ENCODE measurements at regions not wholly inside any gene's neighbourhood (a gene's known extent, or its start where the extent isn't known, plus 50 kb on each side); places are given as distances from the start of the nearest gene placed in this dataset.

GRCh38 chr14:32254952-32255679, 52.0 kb upstream of the RNU6-8 start:
- peak; percentile 82 for DNase-seq (ENCODE audit: low read depth, low spot score)
- in situ Hi-C loops (cut with HindIII; ENCODE audit: low pct_unique_long_range_greater_than_20kb, low sequenced_read_pairs) = no loop called here

GRCh38 chr14:32255789-32256188, 52.7 kb upstream of the RNU6-8 start:
- in situ Hi-C loops (cut with HindIII; ENCODE audit: low pct_unique_long_range_greater_than_20kb, low sequenced_read_pairs) = no loop called here
- no peak for DNase-seq (ENCODE audit: low read depth, low spot score)

GRCh38 chr14:32256576-32256975, 53.5 kb upstream of the RNU6-8 start:
- DNase-seq (ENCODE audit: low read depth, low spot score) = no peak
- in situ Hi-C loops (cut with HindIII; ENCODE audit: low pct_unique_long_range_greater_than_20kb, low sequenced_read_pairs) = no loop called here

- in situ Hi-C loops (cut with HindIII; ENCODE audit: low pct_unique_long_range_greater_than_20kb, low sequenced_read_pairs) = no loop called here
- no peak for DNase-seq (ENCODE audit: low read depth, low spot score)
Measured at GRCh38 chr14:32258336-32258993, 55.4 kb upstream of the RNU6-8 start.

- in situ Hi-C loops (cut with HindIII; ENCODE audit: low pct_unique_long_range_greater_than_20kb, low sequenced_read_pairs) = no loop called here
- DNase-seq (ENCODE audit: low read depth, low spot score) = peak; percentile 25
Measured at GRCh38 chr14:32259368-32260013, 56.4 kb upstream of the RNU6-8 start.

- no peak for DNase-seq (ENCODE audit: low read depth, low spot score)
- in situ Hi-C loops (cut with HindIII; ENCODE audit: low pct_unique_long_range_greater_than_20kb, low sequenced_read_pairs) = no loop called here
Measured at GRCh38 chr14:32263939-32264567, 61.0 kb upstream of the RNU6-8 start.

- in situ Hi-C loops (cut with HindIII; ENCODE audit: low pct_unique_long_range_greater_than_20kb, low sequenced_read_pairs) = no loop called here
- no peak for DNase-seq (ENCODE audit: low read depth, low spot score)
Measured at GRCh38 chr14:32265584-32265983, 62.5 kb upstream of the RNU6-8 start.

- DNase-seq (ENCODE audit: low read depth, low spot score) = no peak
- in situ Hi-C loops (cut with HindIII; ENCODE audit: low pct_unique_long_range_greater_than_20kb, low sequenced_read_pairs) = no loop called here
Measured at GRCh38 chr14:32277998-32278397, 51.1 kb upstream of the AKAP6 start.
